ENCODE measurements at regions not wholly inside any gene's neighbourhood (a gene's known extent, or its start where the extent isn't known, plus 50 kb on each side); places are given as distances from the start of the nearest gene placed in this dataset.

GRCh38 chr6:122307577-122307976 lies 91.9 kb upstream of the HSF2 start:
- no peak overlapping the region for H3K4me3 ChIP-seq (ENCODE audit: low read depth, low read length)
- TF ChIP-seq CTCF (IDR thresholded peaks at IDR 0.05; ENCODE audit: low read depth, low read length) = no peak

- TF ChIP-seq CTCF (IDR thresholded peaks at IDR 0.05; ENCODE audit: low read depth, low read length) = no peak
These were observed 91.4 kb upstream of the HSF2 start for GRCh38 chr6:122308074-122308473.

GRCh38 chr6:122315842-122316241 lies 83.6 kb upstream of the HSF2 start:
- no peak for TF ChIP-seq CTCF (IDR thresholded peaks at IDR 0.05; ENCODE audit: low read depth, low read length)
- H3K4me3 ChIP-seq (ENCODE audit: low read depth, low read length) = no peak overlapping the region

More at GRCh38 chr6:122308074-122308473, 91.4 kb upstream of the HSF2 start:
- no peak overlapping the region for H3K4me3 ChIP-seq (ENCODE audit: low read depth, low read length)

- no peak for TF ChIP-seq CTCF (IDR thresholded peaks at IDR 0.05; ENCODE audit: low read depth, low read length)
- peak overlapping the region; percentile 55 for H3K4me3 ChIP-seq (ENCODE audit: low read depth, low read length)
These were observed 76.6 kb upstream of the HSF2 start for GRCh38 chr6:122322824-122323223.

GRCh38 chr6:122323361-122323760 lies 76.1 kb upstream of the HSF2 start:
- peak overlapping the region; percentile 55 for H3K4me3 ChIP-seq (ENCODE audit: low read depth, low read length)
- TF ChIP-seq CTCF (IDR thresholded peaks at IDR 0.05; ENCODE audit: low read depth, low read length) = no peak

GRCh38 chr6:122330315-122330714 lies 69.1 kb upstream of the HSF2 start:
- TF ChIP-seq CTCF (IDR thresholded peaks at IDR 0.05; ENCODE audit: low read depth, low read length) = no peak

GRCh38 chr6:122337645-122338044 lies 61.8 kb upstream of the HSF2 start:
- no peak overlapping the region for H3K4me3 ChIP-seq (ENCODE audit: low read depth, low read length)
- TF ChIP-seq CTCF (IDR thresholded peaks at IDR 0.05; ENCODE audit: low read depth, low read length) = no peak

More at GRCh38 chr6:122330315-122330714, 69.1 kb upstream of the HSF2 start:
- H3K4me3 ChIP-seq (ENCODE audit: low read depth, low read length) = no peak overlapping the region

Data from WI38 (cell line).